ENCODE measurements at regions not wholly inside any gene's neighbourhood (a gene's known extent, or its start where the extent isn't known, plus 50 kb on each side); places are given as distances from the start of the nearest gene placed in this dataset.
"Not testable (repeated sequence)": the region's sequence is repeated elsewhere in the genome, so short reads cannot be mapped to it uniquely, and the experiment has no call there.

GRCh38 chr7:68756986-68757495 lies 841.2 kb upstream of the AUTS2 start:
- no peak for DNase-seq (ENCODE audit: low spot score)

GRCh38 chr7:68760556-68760955 lies 837.7 kb upstream of the AUTS2 start:
- no peak for DNase-seq (ENCODE audit: low spot score)

- DNase-seq (ENCODE audit: low spot score) = no peak
Observed at GRCh38 chr7:68767462-68767861, 830.8 kb upstream of the AUTS2 start.

GRCh38 chr7:68770649-68771048 lies 827.6 kb upstream of the AUTS2 start:
- no peak for DNase-seq (ENCODE audit: low spot score)

- no peak for DNase-seq (ENCODE audit: low spot score)
Observed at GRCh38 chr7:68776326-68776725, 821.9 kb upstream of the AUTS2 start.

- no peak for DNase-seq (ENCODE audit: low spot score)
Observed at GRCh38 chr7:68783684-68784083, 814.6 kb upstream of the AUTS2 start.

- no peak for DNase-seq (ENCODE audit: low spot score)
Observed at GRCh38 chr7:68785036-68785435, 813.2 kb upstream of the AUTS2 start.

GRCh38 chr7:68787566-68787965 lies 810.7 kb upstream of the AUTS2 start:
- DNase-seq (ENCODE audit: low spot score) = no peak

- DNase-seq (ENCODE audit: low spot score) = not testable (repeated sequence)
Observed at GRCh38 chr7:68788529-68788928, 809.7 kb upstream of the AUTS2 start.

- no peak for DNase-seq (ENCODE audit: low spot score)
Observed at GRCh38 chr7:68789597-68789996, 808.7 kb upstream of the AUTS2 start.

GRCh38 chr7:68792351-68792750 lies 805.9 kb upstream of the AUTS2 start:
- DNase-seq (ENCODE audit: low spot score) = no peak

- DNase-seq (ENCODE audit: low spot score) = no peak
Observed at GRCh38 chr7:68793513-68793912, 804.8 kb upstream of the AUTS2 start.

GRCh38 chr7:68800316-68800715 lies 798.0 kb upstream of the AUTS2 start:
- no peak for DNase-seq (ENCODE audit: low spot score)

- DNase-seq (ENCODE audit: low spot score) = no peak
Observed at GRCh38 chr7:68805159-68805558, 793.1 kb upstream of the AUTS2 start.

- no peak for DNase-seq (ENCODE audit: low spot score)
Observed at GRCh38 chr7:68807666-68808065, 790.6 kb upstream of the AUTS2 start.

GRCh38 chr7:68813551-68814080 lies 784.7 kb upstream of the AUTS2 start:
- no peak for DNase-seq (ENCODE audit: low spot score)

- no peak for DNase-seq (ENCODE audit: low spot score)
Observed at GRCh38 chr7:68816491-68816890, 781.8 kb upstream of the AUTS2 start.

- DNase-seq (ENCODE audit: low spot score) = no peak
Observed at GRCh38 chr7:68820321-68820720, 778.0 kb upstream of the AUTS2 start.

- no peak for DNase-seq (ENCODE audit: low spot score)
Observed at GRCh38 chr7:68821846-68822245, 776.4 kb upstream of the AUTS2 start.

- no peak for DNase-seq (ENCODE audit: low spot score)
Observed at GRCh38 chr7:68823996-68824780, 774.1 kb upstream of the AUTS2 start.

- no peak for DNase-seq (ENCODE audit: low spot score)
Observed at GRCh38 chr7:68828575-68828974, 769.7 kb upstream of the AUTS2 start.

- DNase-seq (ENCODE audit: low spot score) = no peak
Observed at GRCh38 chr7:68833422-68833821, 764.9 kb upstream of the AUTS2 start.

- DNase-seq (ENCODE audit: low spot score) = no peak
Observed at GRCh38 chr7:68839014-68839413, 759.3 kb upstream of the AUTS2 start.

GRCh38 chr7:68840991-68841390 lies 757.3 kb upstream of the AUTS2 start:
- no peak for DNase-seq (ENCODE audit: low spot score)

Measured in CD4-positive, alpha-beta T cell treated with Interleukin-2 at 100 ng/mL for 4 hours (primary cell).